ENCODE measurements at regions not wholly inside any gene's neighbourhood (a gene's known extent, or its start where the extent isn't known, plus 50 kb on each side); places are given as distances from the start of the nearest gene placed in this dataset.

DNA sequence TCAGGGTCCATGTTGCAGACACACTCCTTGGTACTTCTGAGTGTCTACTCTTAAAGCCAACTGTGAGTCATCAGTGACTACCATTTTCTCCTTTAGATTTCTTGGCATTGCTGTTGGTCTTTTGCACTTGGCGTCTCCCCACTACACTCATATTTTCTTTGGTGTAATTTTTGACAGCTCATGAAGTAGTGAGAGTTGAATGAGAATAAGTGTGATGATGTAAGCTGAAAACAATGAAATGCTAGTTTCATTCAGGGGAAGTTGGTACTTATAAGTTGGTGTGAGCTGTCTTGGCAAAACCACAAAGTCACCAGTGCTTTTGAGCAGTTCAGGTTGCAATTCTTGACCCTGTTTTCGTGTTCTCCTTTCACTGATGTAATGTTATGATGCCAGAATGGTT, 142.9 kb upstream of the ARX start:
- WGBS, 4 donors: 44 to 51% (median 48%) methylated on average over 2 of the region's 2 CpGs
- no peak overlapping the region for H3K4me3 ChIP-seq
- no peaks in the 10 kb centered on the region for H3K27me3 ChIP-seq
- intact Hi-C loops (cut with DNase I): no loop called here
- TF ChIP-seq POLR2A (IDR thresholded peaks at IDR 0.05): no peak
- TF ChIP-seq, protein P1, sequence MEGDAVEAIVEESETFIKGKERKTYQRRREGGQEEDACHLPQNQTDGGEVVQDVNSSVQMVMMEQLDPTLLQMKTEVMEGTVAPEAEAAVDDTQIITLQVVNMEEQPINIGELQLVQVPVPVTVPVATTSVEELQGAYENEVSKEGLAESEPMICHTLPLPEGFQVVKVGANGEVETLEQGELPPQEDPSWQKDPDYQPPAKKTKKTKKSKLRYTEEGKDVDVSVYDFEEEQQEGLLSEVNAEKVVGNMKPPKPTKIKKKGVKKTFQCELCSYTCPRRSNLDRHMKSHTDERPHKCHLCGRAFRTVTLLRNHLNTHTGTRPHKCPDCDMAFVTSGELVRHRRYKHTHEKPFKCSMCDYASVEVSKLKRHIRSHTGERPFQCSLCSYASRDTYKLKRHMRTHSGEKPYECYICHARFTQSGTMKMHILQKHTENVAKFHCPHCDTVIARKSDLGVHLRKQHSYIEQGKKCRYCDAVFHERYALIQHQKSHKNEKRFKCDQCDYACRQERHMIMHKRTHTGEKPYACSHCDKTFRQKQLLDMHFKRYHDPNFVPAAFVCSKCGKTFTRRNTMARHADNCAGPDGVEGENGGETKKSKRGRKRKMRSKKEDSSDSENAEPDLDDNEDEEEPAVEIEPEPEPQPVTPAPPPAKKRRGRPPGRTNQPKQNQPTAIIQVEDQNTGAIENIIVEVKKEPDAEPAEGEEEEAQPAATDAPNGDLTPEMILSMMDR (IDR thresholded peaks at IDR 0.05): no peak
- H3K4me1 ChIP-seq (replicated peaks in 1 of 2): no peaks in the 10 kb centered on the region
- no peak overlapping the region for H3K27ac ChIP-seq
- no peak for DNase-seq
- H3K36me3 ChIP-seq (replicated peaks in 1 of 2): no peaks in the 10 kb centered on the region
- H3K9me3 ChIP-seq (replicated peaks in 1 of 3): no peaks in the 10 kb centered on the region

DNA sequence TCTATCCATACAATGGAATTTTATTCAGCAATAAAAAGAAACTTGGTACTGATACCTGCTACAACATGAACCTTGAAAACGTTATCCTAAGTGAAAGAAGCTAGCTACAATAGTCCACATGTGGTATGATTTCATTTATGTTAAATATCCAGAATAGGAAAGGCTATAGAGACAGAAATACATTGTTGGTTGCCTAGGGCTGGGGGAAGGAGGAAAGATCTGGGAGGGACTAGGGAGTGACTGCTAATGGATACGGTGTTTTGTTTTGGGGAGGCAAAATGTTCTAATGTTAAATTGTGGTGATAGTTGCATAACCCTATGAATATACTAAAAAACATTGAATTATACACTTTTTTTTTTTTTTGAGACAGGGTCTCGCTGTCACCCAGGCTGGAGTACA, 141.1 kb upstream of the ARX start:
- Histone ChIP-seq H3K27ac (no peak overlapping the region), H3K36me3 (replicated peaks in 1 of 2) (no peaks in the 10 kb centered on the region), H3K4me1 (replicated peaks in 1 of 2) (no peaks in the 10 kb centered on the region), H3K9me3 (replicated peaks in 1 of 3) (no peaks in the 10 kb centered on the region), H3K27me3 (no peaks in the 10 kb centered on the region), H3K4me3 (no peak overlapping the region)
- WGBS, 4 donors: 57 to 74% (median 61%) methylated on average over 3 of the region's 3 CpGs
- intact Hi-C loops (cut with DNase I): no loop called here
- DNase-seq: no peak
- no peak for TF ChIP-seq POLR2A (IDR thresholded peaks at IDR 0.05)
- TF ChIP-seq, protein P1 (IDR thresholded peaks at IDR 0.05): no peak

DNA sequence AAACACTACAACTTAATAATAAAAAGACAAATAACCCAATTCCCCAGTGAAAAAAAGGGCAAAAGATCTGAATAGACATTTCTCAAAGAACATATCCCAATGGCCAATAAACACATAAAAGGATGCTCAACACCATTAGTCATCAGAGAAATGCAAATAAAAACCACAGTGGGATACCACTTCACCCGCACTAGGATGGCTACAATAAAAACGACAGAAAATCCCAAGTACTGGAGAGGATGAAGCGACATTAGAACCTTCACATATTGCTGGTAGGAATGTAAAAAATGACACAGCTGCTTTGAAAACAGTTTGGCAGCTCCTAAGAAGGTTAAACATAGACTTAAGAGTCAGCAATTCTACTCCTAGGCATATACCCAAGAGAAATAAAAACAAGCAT, 140.6 kb upstream of the ARX start:
- no peak for TF ChIP-seq POLR2A (IDR thresholded peaks at IDR 0.05)
- TF ChIP-seq, protein P1 (IDR thresholded peaks at IDR 0.05): no peak
- no peaks in the 10 kb centered on the region for H3K9me3 ChIP-seq (replicated peaks in 1 of 3)
- H3K27me3 ChIP-seq: peaks cover under 1% of the 10 kb centered on the region
- intact Hi-C loops (cut with DNase I): no loop called here
- H3K36me3 ChIP-seq (replicated peaks in 1 of 2): no peaks in the 10 kb centered on the region
- WGBS, 4 donors: 35 to 54% (median 42%) methylated on average over 3 of the region's 3 CpGs
- H3K4me3 ChIP-seq: no peak overlapping the region
- no peak for DNase-seq
- no peak overlapping the region for H3K27ac ChIP-seq
- H3K4me1 ChIP-seq (replicated peaks in 1 of 2): no peaks in the 10 kb centered on the region

DNA sequence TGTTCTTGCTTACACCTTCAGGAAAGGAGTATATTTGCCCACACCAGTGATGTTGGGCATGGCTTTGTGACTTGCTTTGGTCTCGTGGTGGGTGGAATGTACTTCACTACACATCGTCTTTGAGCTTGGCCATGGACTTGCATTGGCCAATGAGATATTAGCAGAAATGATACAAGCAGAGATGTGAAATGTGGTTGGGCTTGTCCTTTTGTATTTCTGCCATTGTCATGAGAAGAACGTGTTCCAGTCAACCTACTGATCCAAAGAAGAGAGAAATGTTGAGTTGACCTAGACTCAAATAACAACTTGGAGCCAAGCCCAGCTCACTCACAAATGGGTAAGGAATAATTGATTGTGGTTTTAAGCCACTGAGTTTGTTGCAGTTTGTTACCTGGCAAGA, 138.4 kb upstream of the ARX start:
- TF ChIP-seq, protein P1 (IDR thresholded peaks at IDR 0.05): no peak
- TF ChIP-seq POLR2A (IDR thresholded peaks at IDR 0.05): no peak
- Histone ChIP-seq H3K27me3 (peaks cover 11% of the 10 kb centered on the region), H3K36me3 (replicated peaks in 1 of 2) (no peaks in the 10 kb centered on the region), H3K4me1 (replicated peaks in 1 of 2) (no peaks in the 10 kb centered on the region), H3K9me3 (replicated peaks in 1 of 3) (no peaks in the 10 kb centered on the region), H3K4me3 (no peak overlapping the region), H3K27ac (no peak overlapping the region)
- 62 to 70% (median 65%) methylated on average over 3 of the region's 3 CpGs for WGBS, 4 donors
- no peak for DNase-seq
- intact Hi-C loops (cut with DNase I): no loop called here
